Trophoblast cell (in vitro differentiated cells and primary cell): ENCODE measurements at regions not wholly inside any gene's neighbourhood (a gene's known extent, or its start where the extent isn't known, plus 50 kb on each side); places are given as distances from the start of the nearest gene placed in this dataset.

Source experiments
- DNase-seq, 2 donors: peaks; one replicate each; pipeline ENCODE4 v3.0.0-alpha.2; 2016
- H2AFZ ChIP-seq: 2 replicates; pipeline ENCODE4 v1.6.1; 2013; ENCODE audit warnings: low read length, moderate library complexity, mild to moderate bottlenecking; ENCODE audit not compliant: insufficient read depth, poor library complexity
- H2AK5ac ChIP-seq: 2 replicates; pipeline ENCODE4 v1.6.1; 2013; ENCODE audit warnings: mild to moderate bottlenecking, low read length
- H2BK120ac ChIP-seq: 2 replicates; pipeline ENCODE4 v1.6.1; 2013; ENCODE audit warnings: low read length, mild to moderate bottlenecking, moderate library complexity; ENCODE audit not compliant: insufficient read depth, poor library complexity
- H2BK12ac ChIP-seq: 2 replicates; pipeline ENCODE4 v1.6.1; 2013; ENCODE audit warnings: mild to moderate bottlenecking, low read length, moderate library complexity
- H2BK5ac ChIP-seq: 2 replicates; pipeline ENCODE4 v1.6.1; 2013; ENCODE audit warnings: low read length, low read depth, moderate library complexity, mild to moderate bottlenecking; ENCODE audit not compliant: poor library complexity
- H3K14ac ChIP-seq: 2 replicates; pipeline ENCODE4 v1.6.1; 2013; ENCODE audit warnings: mild to moderate bottlenecking, low read length
- H3K18ac ChIP-seq: 2 replicates; pipeline ENCODE4 v1.6.1; 2013; ENCODE audit warnings: mild to moderate bottlenecking, low read length
- H3K23ac ChIP-seq: 2 replicates; pipeline ENCODE4 v1.6.1; 2013; ENCODE audit warnings: low read length
- H3K27ac ChIP-seq: 2 replicates; pipeline ENCODE4 v1.5.1; 2013; ENCODE audit warnings: low read depth, mild to moderate bottlenecking, inconsistent platforms, low read length, moderate library complexity
- H3K27me3 ChIP-seq: 2 replicates; pipeline ENCODE4 v1.6.1; 2013; ENCODE audit warnings: inconsistent platforms, mild to moderate bottlenecking, low read length, moderate library complexity; ENCODE audit not compliant: insufficient read depth
- H3K36me3 ChIP-seq, 2 experiments: 1 replicate in 1 of 2; 2 replicates in 1 of 2; pipeline ENCODE4 v1.6.1; 2013; ENCODE audit warnings: low read length in 2 of 2, mild to moderate bottlenecking in 2 of 2, moderate library complexity in 1 of 2; ENCODE audit not compliant: insufficient read depth in 2 of 2, control insufficient read depth in 1 of 2
- H3K4ac ChIP-seq: 2 replicates; pipeline ENCODE4 v1.6.1; 2013; ENCODE audit warnings: low read depth, mild to moderate bottlenecking, low read length, moderate library complexity
- H3K4me1 ChIP-seq, 2 experiments: 1 replicate in 1 of 2; 2 replicates in 1 of 2; pipeline ENCODE4 v1.6.1; 2013; ENCODE audit warnings: low read length in 2 of 2, mild to moderate bottlenecking in 2 of 2, moderate library complexity in 1 of 2; ENCODE audit not compliant: insufficient read depth in 2 of 2, control insufficient read depth in 1 of 2
- H3K4me2 ChIP-seq: 2 replicates; pipeline ENCODE4 v1.6.1; 2013; ENCODE audit warnings: inconsistent platforms, mild to moderate bottlenecking, low read length, moderate library complexity
- H3K4me3 ChIP-seq: 2 replicates; pipeline ENCODE4 v1.5.1; 2013; ENCODE audit warnings: mild to moderate bottlenecking, low read depth, low read length, inconsistent platforms
- H3K79me1 ChIP-seq: one replicate; pipeline ENCODE4 v1.6.1; 2013; ENCODE audit warnings: low read length
- H3K79me2 ChIP-seq: 2 replicates; pipeline ENCODE4 v1.6.1; 2013; ENCODE audit warnings: low read length, mild to moderate bottlenecking; ENCODE audit not compliant: control insufficient read depth, insufficient read depth, poor library complexity
- H3K9ac ChIP-seq: 2 replicates; pipeline ENCODE4 v1.6.1; 2013; ENCODE audit warnings: mild to moderate bottlenecking, low read length
- H3K9me3 ChIP-seq: 2 replicates; pipeline ENCODE4 v1.6.1; 2013; ENCODE audit warnings: low read depth, mild to moderate bottlenecking, control low read depth, inconsistent platforms, low read length; ENCODE audit not compliant: insufficient read depth
- H4K12ac ChIP-seq: 2 replicates; pipeline ENCODE4 v1.6.1; 2013; ENCODE audit warnings: low read depth, mild to moderate bottlenecking, low read length, moderate library complexity
- H4K8ac ChIP-seq: 2 replicates; pipeline ENCODE4 v1.6.1; 2013; ENCODE audit warnings: low read depth, mild to moderate bottlenecking, low read length, moderate library complexity
- H4K91ac ChIP-seq: one replicate; pipeline ENCODE4 v1.6.1; 2013; ENCODE audit warnings: low read depth, mild to moderate bottlenecking, low read length, moderate library complexity
- WGBS: extraction: QIAGEN DNeasy Blood & Tissue Kit; methylation state at CpG from one replicate; pipeline ENCODE4 v1.1.7; 2013; ENCODE audit warnings: missing lambda C conversion rate; ENCODE audit not compliant: insufficient read length, insufficient coverage; ENCODE audit errors: extremely low coverage; 5-methylcytosine and 5-hydroxymethylcytosine counted together

DNA sequence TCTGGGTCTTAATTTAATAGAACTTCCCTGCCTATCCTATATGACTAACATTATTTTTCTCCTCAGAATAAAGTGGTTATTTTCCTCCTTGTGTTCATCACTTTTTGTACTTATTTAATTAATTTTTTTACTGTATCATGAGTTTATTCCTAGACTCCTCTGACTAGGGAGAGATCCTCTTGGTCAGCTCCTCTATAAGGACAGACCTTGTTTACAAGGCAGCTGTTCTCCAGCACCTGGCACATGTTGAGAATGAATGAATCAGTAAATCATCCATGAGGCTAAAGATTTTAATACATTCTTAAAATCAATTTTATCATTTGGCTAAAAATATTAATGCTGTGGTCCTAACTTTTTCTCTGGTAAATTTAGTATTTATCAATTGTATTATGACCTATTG is 139.8 kb downstream of the NUDT12 start:
- DNase-seq = no peak
- Histone ChIP-seq H3K9ac (no peak overlapping the region), H3K4ac (no peak overlapping the region), H3K14ac (no peak overlapping the region), H3K4me1 (no peaks in the 10 kb centered on the region), H4K8ac (no peak overlapping the region), H3K36me3 (no peaks in the 10 kb centered on the region), H3K79me1 (no peaks in the 10 kb centered on the region), H3K18ac (no peak overlapping the region), H2BK12ac (no peak overlapping the region), H3K4me3 (no peak overlapping the region), H3K4me2 (no peak overlapping the region), H3K9me3 (no peaks in the 10 kb centered on the region), H3K79me2 (no peaks in the 10 kb centered on the region), H3K23ac (no peak overlapping the region), H4K91ac (no peak overlapping the region), H3K27ac (no peak overlapping the region), H2AFZ (no peak overlapping the region), H2AK5ac (no peak overlapping the region), H2BK5ac (no peak overlapping the region), H4K12ac (no peak overlapping the region), H3K27me3 (no peaks in the 10 kb centered on the region), H2BK120ac (no peak overlapping the region)

- Histone ChIP-seq H3K18ac (no peak overlapping the region), H2AFZ (no peak overlapping the region), H3K14ac (peak overlapping the region; percentile 83), H3K4me1 (peaks cover 6 to 12% of the 10 kb centered on the region in 2 experiments), H3K27ac (peak overlapping the region; percentile 90), H4K12ac (no peak overlapping the region), H3K36me3 (no peaks in the 10 kb centered on the region), H2BK12ac (peak overlapping the region; percentile 91), H2BK120ac (peak overlapping the region; percentile 90), H2AK5ac (no peak overlapping the region), H4K91ac (peak overlapping the region; percentile 76), H4K8ac (peak overlapping the region; percentile 58), H3K4me2 (no peak overlapping the region), H2BK5ac (peak overlapping the region; percentile 95), H3K79me1 (peaks cover 28% of the 10 kb centered on the region), H3K4me3 (no peak overlapping the region), H3K23ac (no peak overlapping the region), H3K9ac (no peak overlapping the region), H3K79me2 (peaks cover 8% of the 10 kb centered on the region), H3K27me3 (no peaks in the 10 kb centered on the region), H3K4ac (no peak overlapping the region), H3K9me3 (no peaks in the 10 kb centered on the region)
- WGBS = no CpG with 5 or more reads among the region's 2 CpGs
- peak; percentile 98 to 100 for DNase-seq
Measured at GRCh38 chr5:103414604-103415003, 148.0 kb downstream of the NUDT12 start.

DNA sequence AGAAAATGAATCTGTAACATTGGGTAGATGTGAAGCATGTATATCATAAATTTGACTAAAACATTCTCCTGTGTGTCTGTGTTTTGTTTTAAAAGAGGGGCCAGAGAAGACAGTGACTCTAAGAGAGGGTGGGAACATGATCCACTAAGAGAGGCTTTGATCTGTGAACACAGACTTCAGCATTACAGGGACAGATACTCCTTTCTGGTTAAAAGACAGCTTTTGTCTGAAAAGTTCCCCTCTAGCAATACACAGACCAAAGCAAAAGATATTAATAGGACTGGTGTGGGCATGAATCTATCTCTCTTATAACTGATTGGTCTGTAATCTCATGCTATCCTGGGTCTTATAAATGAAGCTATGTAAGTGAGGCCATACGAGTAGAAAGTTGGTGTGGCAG is 150.9 kb downstream of the NUDT12 start:
- no CpG with 5 or more reads among the region's 1 CpG for WGBS
- Histone ChIP-seq H4K12ac (no peak overlapping the region), H3K9me3 (no peaks in the 10 kb centered on the region), H3K4ac (no peak overlapping the region), H3K27me3 (no peaks in the 10 kb centered on the region), H3K23ac (no peak overlapping the region), H3K4me2 (no peak overlapping the region), H3K79me2 (peaks cover 10% of the 10 kb centered on the region), H3K36me3 (no peaks in the 10 kb centered on the region), H2BK120ac (no peak overlapping the region), H3K27ac (peak overlapping the region; percentile 82), H3K4me1 (peaks cover 13 to 24% of the 10 kb centered on the region in 2 experiments), H2BK5ac (no peak overlapping the region), H2BK12ac (no peak overlapping the region), H4K8ac (no peak overlapping the region), H3K4me3 (no peak overlapping the region), H3K18ac (no peak overlapping the region), H3K79me1 (peaks cover 44% of the 10 kb centered on the region), H3K9ac (no peak overlapping the region), H2AFZ (no peak overlapping the region), H4K91ac (no peak overlapping the region), H2AK5ac (no peak overlapping the region), H3K14ac (no peak overlapping the region)
- DNase-seq = no peak

DNA sequence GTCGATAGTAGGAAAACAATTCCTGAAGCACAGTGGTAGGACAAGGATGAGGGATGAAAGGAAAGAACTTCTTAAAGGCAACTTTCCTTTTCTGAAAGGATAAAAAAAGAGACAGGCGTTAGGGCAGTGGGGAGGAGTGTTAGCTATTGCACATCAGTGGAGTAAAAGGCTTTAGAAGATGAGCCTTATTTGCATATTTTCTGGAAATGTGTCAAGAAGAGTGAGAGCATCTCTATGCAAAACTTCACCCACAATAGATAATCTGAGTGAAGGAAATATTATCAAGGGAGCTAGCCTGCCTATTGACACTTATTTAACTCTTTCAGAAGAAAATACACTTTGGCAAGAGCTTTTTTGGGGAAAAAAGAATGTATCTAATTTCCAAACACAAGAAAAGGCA is 151.6 kb downstream of the MACIR start:
- no peak overlapping the region for H2AFZ ChIP-seq
- no peak overlapping the region for H2AK5ac ChIP-seq
- H3K23ac ChIP-seq = no peak overlapping the region
- H4K8ac ChIP-seq = no peak overlapping the region
- H3K18ac ChIP-seq = no peak overlapping the region
- no CpG with 5 or more reads among the region's 2 CpGs for WGBS
- H3K9ac ChIP-seq = no peak overlapping the region
- H3K27me3 ChIP-seq = no peaks in the 10 kb centered on the region
- no peak overlapping the region for H3K14ac ChIP-seq
- no peaks in the 10 kb centered on the region for H3K9me3 ChIP-seq
- peaks cover 38% of the 10 kb centered on the region for H3K79me1 ChIP-seq
- H2BK5ac ChIP-seq = peak overlapping the region; percentile 94
- DNase-seq = no peak
- no peaks in the 10 kb centered on the region for H3K36me3 ChIP-seq
- no peak overlapping the region for H4K12ac ChIP-seq
- peaks cover 12 to 24% of the 10 kb centered on the region in 2 experiments for H3K4me1 ChIP-seq
- peak overlapping the region; percentile 99 for H2BK120ac ChIP-seq
- H4K91ac ChIP-seq = no peak overlapping the region
- H2BK12ac ChIP-seq = no peak overlapping the region
- H3K4me3 ChIP-seq = no peak overlapping the region
- peak overlapping the region; percentile 96 for H3K27ac ChIP-seq
- H3K79me2 ChIP-seq = peaks cover 10% of the 10 kb centered on the region
- H3K4ac ChIP-seq = no peak overlapping the region
- H3K4me2 ChIP-seq = no peak overlapping the region
